Tibial artery (tissue), 4 donors: ENCODE measurements at regions not wholly inside any gene's neighbourhood (a gene's known extent, or its start where the extent isn't known, plus 50 kb on each side); places are given as distances from the start of the nearest gene placed in this dataset.

ENCODE experiments used
- DNase-seq, 2 donors: peaks; one replicate each; pipeline ENCODE4 v3.0.0-alpha.2; 2019
- H3K27ac ChIP-seq, 2 donors: fragments of 200-600 bp; sonication (generic) in 1 of 2; 1 replicate in 1 of 2; 2 replicates in 1 of 2; pipeline ENCODE4 v1.5.1; 2018 to 2019; ENCODE audit warnings: mild to moderate bottlenecking in 1 of 2
- H3K27me3 ChIP-seq, 2 donors: fragments of 200-600 bp; sonication (generic) in 1 of 2; one replicate each; pipeline versions ENCODE4 v1.5.1 to v1.6.0; 2016 to 2019
- H3K36me3 ChIP-seq, 3 donors: fragments of 200-600 bp; sonication (generic) in 2 of 3; one replicate each; pipeline ENCODE4 v1.5.1; 2016 to 2019; ENCODE audit warnings: mild to moderate bottlenecking in 2 of 3
- H3K4me1 ChIP-seq, 4 donors: fragments of 200-600 bp; sonication (generic) in 2 of 4; 1 replicate in 3 of 4; 2 replicates in 1 of 4; pipeline ENCODE4 v1.5.1; 2016 to 2019
- H3K4me3 ChIP-seq, 2 donors: fragments of 200-600 bp; sonication (generic) in 1 of 2; 1 replicate in 1 of 2; 2 replicates in 1 of 2; pipeline ENCODE4 v1.5.1; 2018 to 2019; ENCODE audit warnings: mild to moderate bottlenecking in 2 of 2
- H3K9me3 ChIP-seq, 3 donors: fragments of 200-600 bp; sonication (generic) in 1 of 3; one replicate each; pipeline ENCODE4 v1.5.1; 2016 to 2019
- intact Hi-C: fragments of 100-400 bp; cut with DNase I; formaldehyde crosslinking; loops from one replicate; pipeline ENCODE4 v1.15.0; 2023; ENCODE audit warnings: low total_unique reads
- TF ChIP-seq, protein P1 (sequence below), 2 experiments: fragments of 200-600 bp in 1 of 2; fragments of 450-650 bp in 1 of 2; IDR thresholded peaks; one replicate each; pipeline ENCODE4 v1.5.1; 2017 to 2019; ENCODE audit warnings: antibody characterized with exemption in 2 of 2, mild to moderate bottlenecking in 1 of 2, moderate library complexity in 1 of 2

DNA sequence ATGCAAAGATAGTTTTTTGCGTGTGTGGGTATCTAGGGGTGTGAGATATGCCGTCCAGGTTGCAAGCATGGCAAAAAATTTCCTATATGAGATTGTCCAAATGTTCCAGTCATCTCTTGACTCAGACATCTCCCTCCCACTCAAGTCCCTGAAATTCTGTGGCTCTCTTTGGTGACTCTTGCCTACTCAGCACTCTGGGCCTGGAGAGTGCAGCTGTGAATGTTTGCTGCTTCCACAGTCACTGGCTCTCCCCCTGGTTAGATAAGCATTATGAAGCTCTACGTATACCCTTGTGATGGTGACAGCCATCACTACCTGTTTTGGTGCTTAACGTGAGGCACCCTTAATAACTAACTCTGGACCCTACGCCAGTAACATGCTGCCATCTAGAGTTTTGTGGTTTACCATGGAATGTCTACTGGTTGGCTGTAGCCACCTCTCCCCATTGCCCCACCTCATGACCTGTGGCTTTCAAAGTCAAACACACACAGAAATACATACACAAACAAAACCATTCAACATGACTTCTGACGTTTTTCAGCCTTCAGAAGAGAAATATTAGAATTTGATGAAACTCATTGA lies 621.9 kb upstream of the CITED2 start:
- Histone ChIP-seq H3K9me3 (no peaks in the 10 kb centered on the region), H3K4me3 (no peak overlapping the region), H3K27ac (no peak overlapping the region), H3K4me1 (peaks cover 0 to 5% (median 0%) of the 10 kb centered on the region in 4 donors), H3K36me3 (no peaks in the 10 kb centered on the region), H3K27me3 (no peaks in the 10 kb centered on the region)
- intact Hi-C loops = no loop called here
- DNase-seq = no peak
- TF ChIP-seq, protein P1, sequence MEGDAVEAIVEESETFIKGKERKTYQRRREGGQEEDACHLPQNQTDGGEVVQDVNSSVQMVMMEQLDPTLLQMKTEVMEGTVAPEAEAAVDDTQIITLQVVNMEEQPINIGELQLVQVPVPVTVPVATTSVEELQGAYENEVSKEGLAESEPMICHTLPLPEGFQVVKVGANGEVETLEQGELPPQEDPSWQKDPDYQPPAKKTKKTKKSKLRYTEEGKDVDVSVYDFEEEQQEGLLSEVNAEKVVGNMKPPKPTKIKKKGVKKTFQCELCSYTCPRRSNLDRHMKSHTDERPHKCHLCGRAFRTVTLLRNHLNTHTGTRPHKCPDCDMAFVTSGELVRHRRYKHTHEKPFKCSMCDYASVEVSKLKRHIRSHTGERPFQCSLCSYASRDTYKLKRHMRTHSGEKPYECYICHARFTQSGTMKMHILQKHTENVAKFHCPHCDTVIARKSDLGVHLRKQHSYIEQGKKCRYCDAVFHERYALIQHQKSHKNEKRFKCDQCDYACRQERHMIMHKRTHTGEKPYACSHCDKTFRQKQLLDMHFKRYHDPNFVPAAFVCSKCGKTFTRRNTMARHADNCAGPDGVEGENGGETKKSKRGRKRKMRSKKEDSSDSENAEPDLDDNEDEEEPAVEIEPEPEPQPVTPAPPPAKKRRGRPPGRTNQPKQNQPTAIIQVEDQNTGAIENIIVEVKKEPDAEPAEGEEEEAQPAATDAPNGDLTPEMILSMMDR (IDR thresholded peaks at IDR 0.05) = no peak

DNA sequence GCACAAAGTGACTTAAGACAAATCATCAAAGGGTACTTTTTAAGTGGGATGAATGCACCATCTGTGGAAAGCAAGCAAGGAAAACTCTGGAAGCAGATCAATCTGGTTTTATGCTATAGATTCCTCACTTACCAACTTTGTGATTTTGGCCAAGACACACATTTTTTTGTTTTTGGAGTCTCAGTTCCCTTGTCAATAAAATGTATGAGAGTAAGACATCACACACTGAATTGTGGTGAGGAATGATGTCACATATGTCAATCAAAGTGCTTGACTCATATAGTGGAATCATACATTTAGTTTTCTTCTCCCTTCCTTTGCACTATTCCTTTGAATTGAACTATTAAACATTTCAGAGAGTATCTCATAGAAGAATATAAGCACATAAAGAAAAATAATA lies 620.5 kb upstream of the CITED2 start:
- Histone ChIP-seq H3K4me3 (no peak overlapping the region), H3K27me3 (no peaks in the 10 kb centered on the region), H3K36me3 (no peaks in the 10 kb centered on the region), H3K4me1 (peaks cover 0 to 18% (median 3%) of the 10 kb centered on the region in 4 donors), H3K9me3 (no peaks in the 10 kb centered on the region), H3K27ac (no peak overlapping the region)
- TF ChIP-seq, protein P1 (IDR thresholded peaks at IDR 0.05) = no peak
- DNase-seq = no peak
- intact Hi-C loops = no loop called here

DNA sequence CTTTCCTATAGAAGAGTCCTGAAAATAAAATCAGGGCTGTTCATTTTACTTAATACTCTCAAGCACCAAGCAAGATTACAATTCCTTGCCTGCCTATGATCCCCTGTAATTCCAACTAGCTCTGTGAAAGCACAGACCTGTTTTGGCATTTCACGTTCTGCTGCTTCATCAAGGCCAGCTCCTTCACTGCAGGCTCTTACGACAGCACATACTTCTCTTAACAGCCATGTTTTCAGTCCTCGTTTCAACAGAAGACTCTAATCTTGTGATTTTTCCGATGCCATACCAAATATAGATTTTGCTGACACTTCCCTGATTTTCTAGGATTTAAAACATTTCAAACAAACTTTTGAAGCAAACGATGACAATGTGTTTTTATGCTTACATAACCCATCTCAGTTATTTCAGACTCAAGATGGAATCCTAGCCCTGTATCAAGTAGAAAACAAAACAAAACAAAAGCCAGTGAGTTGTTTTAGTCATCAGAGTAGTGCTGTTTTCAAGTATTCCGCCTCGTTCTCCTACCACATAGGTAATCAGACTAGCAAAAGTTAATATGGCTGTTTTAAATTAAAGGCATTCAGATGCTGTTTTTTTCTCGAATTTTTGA lies 616.5 kb upstream of the CITED2 start:
- no peak for DNase-seq
- no peaks in the 10 kb centered on the region for H3K27me3 ChIP-seq
- intact Hi-C loops = no loop called here
- TF ChIP-seq, protein P1 (IDR thresholded peaks at IDR 0.05) = no peak
- H3K4me3 ChIP-seq = peak overlapping the region in 1 of 2 donors; percentile 19
- H3K27ac ChIP-seq = peak overlapping the region; percentile 61 to 62
- H3K4me1 ChIP-seq = peaks cover 0 to 24% (median 3%) of the 10 kb centered on the region in 4 donors
- no peaks in the 10 kb centered on the region for H3K9me3 ChIP-seq
- no peaks in the 10 kb centered on the region for H3K36me3 ChIP-seq

DNA sequence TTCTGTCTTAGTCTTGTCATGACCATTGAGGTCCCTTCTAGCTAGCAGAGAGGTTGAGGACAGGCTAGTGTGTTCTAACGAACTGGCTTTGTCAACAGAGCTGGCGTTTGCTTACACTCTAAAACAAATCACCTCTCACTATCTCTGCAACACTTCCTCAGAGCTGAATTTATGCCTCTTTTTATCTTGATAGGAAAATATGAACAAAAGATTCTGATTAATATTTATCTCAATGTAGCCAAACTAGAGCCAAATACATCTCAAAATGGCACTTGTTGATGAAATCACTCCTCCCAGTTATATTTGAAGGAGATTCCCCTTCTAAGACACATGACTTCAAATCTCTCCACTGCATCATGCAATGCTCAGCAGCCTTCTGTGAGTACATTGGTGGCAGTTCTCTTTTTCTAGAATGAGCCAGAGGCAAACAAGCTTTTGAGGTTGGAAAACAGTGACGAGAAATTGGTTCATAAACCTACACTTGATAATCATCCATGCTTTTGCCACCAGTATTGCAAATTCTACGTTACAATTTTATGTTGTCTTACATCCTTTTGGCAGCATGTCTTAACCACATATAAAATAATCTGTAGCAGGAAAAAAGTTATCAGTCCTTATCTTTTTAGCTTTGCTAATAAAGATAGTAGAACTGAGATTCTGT lies 615.7 kb upstream of the CITED2 start:
- no peaks in the 10 kb centered on the region for H3K9me3 ChIP-seq
- TF ChIP-seq, protein P1 (IDR thresholded peaks at IDR 0.05) = no peak
- H3K27ac ChIP-seq = peak overlapping the region; percentile 61 to 62
- peaks cover 0 to 24% (median 3%) of the 10 kb centered on the region in 4 donors for H3K4me1 ChIP-seq
- DNase-seq = no peak
- intact Hi-C loops = no loop called here
- H3K4me3 ChIP-seq = no peak overlapping the region
- no peaks in the 10 kb centered on the region for H3K36me3 ChIP-seq
- no peaks in the 10 kb centered on the region for H3K27me3 ChIP-seq

DNA sequence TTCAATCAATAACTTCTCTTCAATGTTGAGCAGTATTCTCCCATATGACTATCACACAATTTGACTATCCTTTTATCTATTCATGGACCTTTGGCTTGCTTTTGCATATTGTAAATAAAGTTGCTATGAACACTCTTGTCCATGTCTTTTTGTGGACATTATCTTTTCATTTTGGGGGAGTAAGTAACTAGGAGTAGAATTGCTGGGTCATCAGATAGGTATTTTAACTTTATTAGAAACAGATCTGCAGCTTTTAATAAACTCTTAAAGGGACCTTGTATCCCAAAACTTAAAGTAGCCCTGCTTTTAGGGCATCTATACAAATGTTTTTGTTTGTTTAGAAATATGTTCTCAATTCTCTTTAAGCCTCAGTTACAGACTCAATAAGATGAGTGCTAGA lies 614.2 kb upstream of the CITED2 start:
- no peaks in the 10 kb centered on the region for H3K9me3 ChIP-seq
- intact Hi-C loops = no loop called here
- H3K4me3 ChIP-seq = no peak overlapping the region
- H3K27me3 ChIP-seq = no peaks in the 10 kb centered on the region
- H3K4me1 ChIP-seq = peaks cover 0 to 32% (median 5%) of the 10 kb centered on the region in 4 donors
- no peak for DNase-seq
- TF ChIP-seq, protein P1 (IDR thresholded peaks at IDR 0.05) = no peak
- H3K36me3 ChIP-seq = no peaks in the 10 kb centered on the region
- no peak overlapping the region for H3K27ac ChIP-seq
